HL-60 (cell line): ENCODE measurements at regions not wholly inside any gene's neighbourhood (a gene's known extent, or its start where the extent isn't known, plus 50 kb on each side); places are given as distances from the start of the nearest gene placed in this dataset.

Experiments
- DNase-seq, 2 experiments: peaks; one replicate each; pipeline ENCODE4 v3.0.0-alpha.2; 2010 to 2020; ENCODE audit warnings: low read depth in 1 of 2, low spot score in 1 of 2
- H3K27ac ChIP-seq: fragments of 250-450 bp; sonication (Bioruptor Pico); replicated peaks from 2 replicates; pipeline ENCODE4 v1.5.1; 2020; ENCODE audit warnings: mild to moderate bottlenecking, moderate library complexity
- H3K27me3 ChIP-seq: fragments of 250-450 bp; sonication (Bioruptor Pico); 2 replicates; pipeline ENCODE4 v1.5.1; 2021; ENCODE audit warnings: mild to moderate bottlenecking, moderate library complexity; ENCODE audit not compliant: insufficient read depth, poor library complexity, severe bottlenecking
- H3K4me3 ChIP-seq: replicated peaks from 2 replicates; pipeline ENCODE4 v1.5.1; 2011; ENCODE audit warnings: mild to moderate bottlenecking, control low read depth, low read length; ENCODE audit not compliant: insufficient read depth
- GABPA ChIP-seq: IDR thresholded peaks from 2 replicates; pipeline ENCODE4 v1.6.1; 2012; ENCODE audit warnings: low read depth
- POLR2AphosphoS5 ChIP-seq: IDR thresholded peaks from 2 replicates; pipeline ENCODE4 v1.6.1; 2012; ENCODE audit warnings: low read depth
- SPI1 ChIP-seq: IDR thresholded peaks from 2 replicates; pipeline ENCODE4 v1.6.1; 2012; ENCODE audit warnings: low read depth, mild to moderate bottlenecking, borderline replicate concordance
- TF ChIP-seq, protein P1 (sequence below): IDR thresholded peaks from one replicate; pipeline ENCODE4 v1.5.1; 2011; ENCODE audit warnings: low read length, control low read depth, inconsistent platforms; ENCODE audit not compliant: insufficient read depth
- TF ChIP-seq, protein P2 (sequence below): IDR thresholded peaks from 2 replicates; pipeline ENCODE4 v1.6.1; 2012; ENCODE audit warnings: low read depth; ENCODE audit not compliant: insufficient replicate concordance

DNA sequence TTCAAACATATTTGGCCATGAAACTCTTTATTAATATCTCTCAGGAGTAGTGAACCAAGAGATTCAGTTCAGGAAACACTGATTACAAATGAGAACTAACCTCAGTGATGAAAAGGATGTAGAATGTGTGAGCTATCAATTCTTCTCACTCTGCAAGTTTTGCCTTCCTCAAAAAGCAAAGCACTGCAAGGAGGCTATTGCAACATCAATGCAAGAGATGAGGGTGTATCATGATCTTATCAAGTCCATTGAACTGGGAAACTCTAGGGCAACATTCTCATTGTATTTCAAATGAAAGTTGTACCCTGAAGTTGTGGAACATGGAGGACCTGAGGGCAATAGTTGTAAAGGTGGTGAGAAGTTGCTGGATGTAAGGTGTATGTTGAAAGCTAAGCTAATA lies 56.4 kb upstream of the VEGFC start:
- Histone ChIP-seq H3K27ac (no peak overlapping the region), H3K27me3 (no peaks in the 10 kb centered on the region), H3K4me3 (no peak overlapping the region)
- TF ChIP-seq POLR2AphosphoS5 (no peak), SPI1 (no peak), GABPA (no peak)
- TF ChIP-seq, protein P1, sequence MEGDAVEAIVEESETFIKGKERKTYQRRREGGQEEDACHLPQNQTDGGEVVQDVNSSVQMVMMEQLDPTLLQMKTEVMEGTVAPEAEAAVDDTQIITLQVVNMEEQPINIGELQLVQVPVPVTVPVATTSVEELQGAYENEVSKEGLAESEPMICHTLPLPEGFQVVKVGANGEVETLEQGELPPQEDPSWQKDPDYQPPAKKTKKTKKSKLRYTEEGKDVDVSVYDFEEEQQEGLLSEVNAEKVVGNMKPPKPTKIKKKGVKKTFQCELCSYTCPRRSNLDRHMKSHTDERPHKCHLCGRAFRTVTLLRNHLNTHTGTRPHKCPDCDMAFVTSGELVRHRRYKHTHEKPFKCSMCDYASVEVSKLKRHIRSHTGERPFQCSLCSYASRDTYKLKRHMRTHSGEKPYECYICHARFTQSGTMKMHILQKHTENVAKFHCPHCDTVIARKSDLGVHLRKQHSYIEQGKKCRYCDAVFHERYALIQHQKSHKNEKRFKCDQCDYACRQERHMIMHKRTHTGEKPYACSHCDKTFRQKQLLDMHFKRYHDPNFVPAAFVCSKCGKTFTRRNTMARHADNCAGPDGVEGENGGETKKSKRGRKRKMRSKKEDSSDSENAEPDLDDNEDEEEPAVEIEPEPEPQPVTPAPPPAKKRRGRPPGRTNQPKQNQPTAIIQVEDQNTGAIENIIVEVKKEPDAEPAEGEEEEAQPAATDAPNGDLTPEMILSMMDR = no peak
- no peak for DNase-seq

DNA sequence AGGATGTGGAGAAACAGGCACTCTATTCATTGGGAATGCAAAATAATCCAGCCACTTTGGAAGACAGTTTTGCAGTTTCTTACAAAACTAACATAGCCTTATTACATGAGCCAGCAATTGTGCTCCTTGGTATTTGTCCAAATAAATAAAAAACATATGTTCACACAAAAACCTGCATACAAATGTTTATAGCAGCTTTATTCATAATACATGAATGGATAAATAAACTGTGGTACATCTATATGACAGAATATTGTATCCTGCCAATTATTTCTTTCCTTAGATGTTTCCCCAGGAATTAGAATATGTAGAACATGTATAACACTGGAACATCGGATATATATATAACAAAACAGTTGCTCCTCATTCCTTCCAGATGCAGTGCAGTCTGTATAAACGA lies 57.7 kb upstream of the VEGFC start:
- Histone ChIP-seq H3K27me3 (no peaks in the 10 kb centered on the region), H3K27ac (no peak overlapping the region), H3K4me3 (no peak overlapping the region)
- no peak for DNase-seq
- TF ChIP-seq, protein P1 = no peak
- no peak for TF ChIP-seq POLR2AphosphoS5
- TF ChIP-seq, protein P2, sequence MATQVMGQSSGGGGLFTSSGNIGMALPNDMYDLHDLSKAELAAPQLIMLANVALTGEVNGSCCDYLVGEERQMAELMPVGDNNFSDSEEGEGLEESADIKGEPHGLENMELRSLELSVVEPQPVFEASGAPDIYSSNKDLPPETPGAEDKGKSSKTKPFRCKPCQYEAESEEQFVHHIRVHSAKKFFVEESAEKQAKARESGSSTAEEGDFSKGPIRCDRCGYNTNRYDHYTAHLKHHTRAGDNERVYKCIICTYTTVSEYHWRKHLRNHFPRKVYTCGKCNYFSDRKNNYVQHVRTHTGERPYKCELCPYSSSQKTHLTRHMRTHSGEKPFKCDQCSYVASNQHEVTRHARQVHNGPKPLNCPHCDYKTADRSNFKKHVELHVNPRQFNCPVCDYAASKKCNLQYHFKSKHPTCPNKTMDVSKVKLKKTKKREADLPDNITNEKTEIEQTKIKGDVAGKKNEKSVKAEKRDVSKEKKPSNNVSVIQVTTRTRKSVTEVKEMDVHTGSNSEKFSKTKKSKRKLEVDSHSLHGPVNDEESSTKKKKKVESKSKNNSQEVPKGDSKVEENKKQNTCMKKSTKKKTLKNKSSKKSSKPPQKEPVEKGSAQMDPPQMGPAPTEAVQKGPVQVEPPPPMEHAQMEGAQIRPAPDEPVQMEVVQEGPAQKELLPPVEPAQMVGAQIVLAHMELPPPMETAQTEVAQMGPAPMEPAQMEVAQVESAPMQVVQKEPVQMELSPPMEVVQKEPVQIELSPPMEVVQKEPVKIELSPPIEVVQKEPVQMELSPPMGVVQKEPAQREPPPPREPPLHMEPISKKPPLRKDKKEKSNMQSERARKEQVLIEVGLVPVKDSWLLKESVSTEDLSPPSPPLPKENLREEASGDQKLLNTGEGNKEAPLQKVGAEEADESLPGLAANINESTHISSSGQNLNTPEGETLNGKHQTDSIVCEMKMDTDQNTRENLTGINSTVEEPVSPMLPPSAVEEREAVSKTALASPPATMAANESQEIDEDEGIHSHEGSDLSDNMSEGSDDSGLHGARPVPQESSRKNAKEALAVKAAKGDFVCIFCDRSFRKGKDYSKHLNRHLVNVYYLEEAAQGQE = no peak

DNA sequence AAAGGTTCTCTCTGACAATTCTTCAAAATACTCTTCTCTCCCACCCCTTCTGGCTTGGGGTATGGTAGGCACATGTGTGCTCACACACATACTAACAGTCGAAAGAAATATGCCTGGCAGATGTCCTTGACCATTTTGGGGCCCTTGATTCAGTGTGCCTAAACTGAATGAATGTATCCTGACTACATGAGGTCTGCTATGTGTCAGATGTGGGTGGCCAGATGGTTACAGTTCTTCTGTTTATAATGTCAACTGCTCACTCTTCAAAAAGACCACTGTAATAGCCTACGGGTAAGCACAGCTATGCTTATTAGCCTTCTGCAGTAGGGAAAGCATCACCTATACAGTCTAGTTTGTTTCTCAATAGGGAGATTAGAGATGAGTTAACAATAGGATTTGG lies 63.7 kb upstream of the VEGFC start:
- no peaks in the 10 kb centered on the region for H3K27me3 ChIP-seq
- TF ChIP-seq, protein P1 = no peak
- TF ChIP-seq, protein P2 = no peak
- no peak for TF ChIP-seq POLR2AphosphoS5
- TF ChIP-seq SPI1 = no peak
- no peak for TF ChIP-seq GABPA
- no peak for DNase-seq
- no peak overlapping the region for H3K4me3 ChIP-seq
- no peak overlapping the region for H3K27ac ChIP-seq

DNA sequence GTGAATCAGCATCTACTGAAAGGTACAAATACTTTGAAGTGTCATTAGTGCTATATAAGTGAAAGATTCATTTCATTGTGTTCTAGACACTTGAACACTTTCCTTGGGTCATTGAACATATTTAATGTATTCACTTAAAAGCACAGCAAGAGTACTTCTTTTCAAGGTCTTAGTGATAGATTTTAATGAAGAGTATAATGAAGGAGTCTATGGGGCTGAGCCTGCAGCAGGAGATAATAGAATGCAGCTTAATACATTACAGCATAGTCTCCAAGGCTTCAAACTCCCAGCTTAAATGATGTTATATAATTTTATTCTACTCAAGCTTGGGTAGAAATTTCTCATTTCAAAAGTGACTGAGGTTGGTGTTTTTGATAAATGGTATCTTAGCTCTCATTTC lies 66.1 kb upstream of the VEGFC start:
- no peak for DNase-seq
- TF ChIP-seq POLR2AphosphoS5 (no peak), SPI1 (no peak), GABPA (no peak)
- TF ChIP-seq, protein P2 = no peak
- TF ChIP-seq, protein P1 = no peak
- Histone ChIP-seq H3K27me3 (no peaks in the 10 kb centered on the region), H3K4me3 (no peak overlapping the region), H3K27ac (no peak overlapping the region)
